ENCODE measurements at regions not wholly inside any gene's neighbourhood (a gene's known extent, or its start where the extent isn't known, plus 50 kb on each side); places are given as distances from the start of the nearest gene placed in this dataset.

- Histone ChIP-seq H2AFZ (no peak overlapping the region), H3K9me2 (replicated peaks; ENCODE audit: insufficient read depth) (no peaks in the 10 kb centered on the region), H3K27ac (no peak overlapping the region), H3K4me2 (no peak overlapping the region), H3K4me1 (ENCODE audit: insufficient read depth) (no peaks in the 10 kb centered on the region), H3K4me3 (no peak overlapping the region), H3K79me2 (no peaks in the 10 kb centered on the region), H3K9me3 (ENCODE audit: low read depth) (no peaks in the 10 kb centered on the region), H4K20me1 (ENCODE audit: insufficient read depth, poor library complexity, severe bottlenecking) (no peaks in the 10 kb centered on the region), H3K36me3 (replicated peaks; ENCODE audit: insufficient read depth, low read depth) (no peaks in the 10 kb centered on the region), H3K27me3 (no peaks in the 10 kb centered on the region)
- TF ChIP-seq EZH2 (IDR thresholded peaks at IDR 0.05; ENCODE audit: borderline replicate concordance) (no peak), EZH2phosphoT487 (IDR thresholded peaks at IDR 0.05; ENCODE audit: low read depth, severe bottlenecking, unreplicated experiment) (no peak)
- TF ChIP-seq, protein P1, sequence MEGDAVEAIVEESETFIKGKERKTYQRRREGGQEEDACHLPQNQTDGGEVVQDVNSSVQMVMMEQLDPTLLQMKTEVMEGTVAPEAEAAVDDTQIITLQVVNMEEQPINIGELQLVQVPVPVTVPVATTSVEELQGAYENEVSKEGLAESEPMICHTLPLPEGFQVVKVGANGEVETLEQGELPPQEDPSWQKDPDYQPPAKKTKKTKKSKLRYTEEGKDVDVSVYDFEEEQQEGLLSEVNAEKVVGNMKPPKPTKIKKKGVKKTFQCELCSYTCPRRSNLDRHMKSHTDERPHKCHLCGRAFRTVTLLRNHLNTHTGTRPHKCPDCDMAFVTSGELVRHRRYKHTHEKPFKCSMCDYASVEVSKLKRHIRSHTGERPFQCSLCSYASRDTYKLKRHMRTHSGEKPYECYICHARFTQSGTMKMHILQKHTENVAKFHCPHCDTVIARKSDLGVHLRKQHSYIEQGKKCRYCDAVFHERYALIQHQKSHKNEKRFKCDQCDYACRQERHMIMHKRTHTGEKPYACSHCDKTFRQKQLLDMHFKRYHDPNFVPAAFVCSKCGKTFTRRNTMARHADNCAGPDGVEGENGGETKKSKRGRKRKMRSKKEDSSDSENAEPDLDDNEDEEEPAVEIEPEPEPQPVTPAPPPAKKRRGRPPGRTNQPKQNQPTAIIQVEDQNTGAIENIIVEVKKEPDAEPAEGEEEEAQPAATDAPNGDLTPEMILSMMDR (IDR thresholded peaks at IDR 0.05; ENCODE audit: poor library complexity): no peak
- WGBS (ENCODE audit: low lambda C conversion rate, missing lambda C conversion rate): 100% methylated on average over 1 of the region's 1 CpG
- DNase-seq (ENCODE audit: low spot score): no peak
Measured at GRCh38 chr9:90027296-90027790, 422.5 kb downstream of the GADD45G start.

GRCh38 chr9:90029386-90029785 lies 424.6 kb downstream of the GADD45G start:
- Histone ChIP-seq H2AFZ (no peak overlapping the region), H3K4me1 (ENCODE audit: insufficient read depth) (no peaks in the 10 kb centered on the region), H3K9me3 (ENCODE audit: low read depth) (no peaks in the 10 kb centered on the region), H3K36me3 (replicated peaks; ENCODE audit: insufficient read depth, low read depth) (no peaks in the 10 kb centered on the region), H3K27me3 (no peaks in the 10 kb centered on the region), H4K20me1 (ENCODE audit: insufficient read depth, poor library complexity, severe bottlenecking) (no peaks in the 10 kb centered on the region), H3K27ac (no peak overlapping the region), H3K79me2 (no peaks in the 10 kb centered on the region), H3K4me2 (no peak overlapping the region), H3K9me2 (replicated peaks; ENCODE audit: insufficient read depth) (no peaks in the 10 kb centered on the region), H3K4me3 (no peak overlapping the region)
- DNase-seq (ENCODE audit: low spot score): no peak
- TF ChIP-seq, protein P1 (IDR thresholded peaks at IDR 0.05; ENCODE audit: poor library complexity): no peak
- TF ChIP-seq EZH2 (IDR thresholded peaks at IDR 0.05; ENCODE audit: borderline replicate concordance): no peak
- no peak for TF ChIP-seq EZH2phosphoT487 (IDR thresholded peaks at IDR 0.05; ENCODE audit: low read depth, severe bottlenecking, unreplicated experiment)
- WGBS (ENCODE audit: low lambda C conversion rate, missing lambda C conversion rate): 0% methylated on average over 1 of the region's 1 CpG

- Histone ChIP-seq H2AFZ (no peak overlapping the region), H3K36me3 (replicated peaks; ENCODE audit: insufficient read depth, low read depth) (no peaks in the 10 kb centered on the region), H3K4me1 (ENCODE audit: insufficient read depth) (no peaks in the 10 kb centered on the region), H4K20me1 (ENCODE audit: insufficient read depth, poor library complexity, severe bottlenecking) (no peaks in the 10 kb centered on the region), H3K4me2 (no peak overlapping the region), H3K79me2 (no peaks in the 10 kb centered on the region), H3K27ac (no peak overlapping the region), H3K9me3 (ENCODE audit: low read depth) (no peaks in the 10 kb centered on the region), H3K4me3 (no peak overlapping the region), H3K27me3 (no peaks in the 10 kb centered on the region), H3K9me2 (replicated peaks; ENCODE audit: insufficient read depth) (no peaks in the 10 kb centered on the region)
- TF ChIP-seq, protein P1 (IDR thresholded peaks at IDR 0.05; ENCODE audit: poor library complexity): no peak
- no peak for TF ChIP-seq EZH2 (IDR thresholded peaks at IDR 0.05; ENCODE audit: borderline replicate concordance)
- no peak for TF ChIP-seq EZH2phosphoT487 (IDR thresholded peaks at IDR 0.05; ENCODE audit: low read depth, severe bottlenecking, unreplicated experiment)
- WGBS (ENCODE audit: low lambda C conversion rate, missing lambda C conversion rate): 84% methylated on average over 5 of the region's 5 CpGs
- DNase-seq (ENCODE audit: low spot score): no peak
Measured at GRCh38 chr9:90029996-90030395, 425.2 kb downstream of the GADD45G start.

All from hepatocyte (in vitro differentiated cells).